GM23338 (cell line): ENCODE measurements at regions not wholly inside any gene's neighbourhood (a gene's known extent, or its start where the extent isn't known, plus 50 kb on each side); places are given as distances from the start of the nearest gene placed in this dataset.

Source experiments
- ATAC-seq: fragments of 200-7000 bp; cut with Tn5 transposase; 3 replicates; pipeline ENCODE4 v1.9.1; 2020
- DNase-seq: peaks from one replicate; pipeline ENCODE4 v3.0.0-alpha.2; 2015; ENCODE audit warnings: low spot score
- H2AFZ ChIP-seq: fragments of 200-600 bp; sonication (generic); 2 replicates; pipeline ENCODE4 v1.8.0; 2016; ENCODE audit warnings: antibody characterized with exemption, mild to moderate bottlenecking, moderate library complexity
- H3F3A ChIP-seq: fragments of 200-600 bp; sonication (generic); replicated peaks from 2 replicates; pipeline ENCODE4 v1.8.0; 2017; ENCODE audit warnings: antibody characterized with exemption, mixed run types, low read depth
- H3K27ac ChIP-seq: fragments of 200-600 bp; sonication (generic); 2 replicates; pipeline ENCODE4 v1.6.1; 2016; ENCODE audit warnings: low read depth
- H3K27me3 ChIP-seq: fragments of 200-600 bp; sonication (generic); 2 replicates; pipeline ENCODE4 v1.8.0; 2016; ENCODE audit warnings: mild to moderate bottlenecking, mixed run types, moderate library complexity; ENCODE audit not compliant: insufficient read depth
- H3K36me3 ChIP-seq: fragments of 200-600 bp; sonication (generic); 2 replicates; pipeline ENCODE4 v1.8.0; 2016; ENCODE audit warnings: mild to moderate bottlenecking; ENCODE audit not compliant: insufficient read depth
- H3K4me1 ChIP-seq: fragments of 200-600 bp; sonication (generic); 2 replicates; pipeline ENCODE4 v1.8.0; 2016; ENCODE audit warnings: mild to moderate bottlenecking, moderate library complexity; ENCODE audit not compliant: insufficient read depth
- H3K4me2 ChIP-seq: fragments of 200-600 bp; sonication (generic); 2 replicates; pipeline ENCODE4 v1.7.1; 2017; ENCODE audit warnings: mixed run types
- H3K4me3 ChIP-seq: fragments of 200-600 bp; sonication (generic); 2 replicates; pipeline ENCODE4 v1.6.1; 2016; ENCODE audit warnings: mixed run types
- H3K79me2 ChIP-seq: fragments of 200-600 bp; sonication (generic); replicated peaks from 2 replicates; pipeline ENCODE4 v1.8.0; 2017; ENCODE audit warnings: mild to moderate bottlenecking; ENCODE audit not compliant: insufficient read depth
- H3K9me2 ChIP-seq: fragments of 200-600 bp; sonication (generic); 2 replicates; pipeline ENCODE4 v1.8.0; 2017; ENCODE audit not compliant: insufficient read depth
- H4K20me1 ChIP-seq: fragments of 200-600 bp; sonication (generic); replicated peaks from 2 replicates; pipeline ENCODE4 v1.8.0; 2017; ENCODE audit warnings: mild to moderate bottlenecking; ENCODE audit not compliant: insufficient read depth
- H3K27ac Mint-ChIP-seq: 2 replicates; pipeline ENCODE4 v1.8.0; 2020; ENCODE audit warnings: inconsistent platforms, mild to moderate bottlenecking, moderate library complexity, mixed read lengths
- H3K27me3 Mint-ChIP-seq: 3 replicates; pipeline ENCODE4 v1.8.0; 2022; ENCODE audit warnings: low read depth, mild to moderate bottlenecking, moderate library complexity, mixed read lengths, inconsistent platforms; ENCODE audit not compliant: insufficient read depth, poor library complexity
- H3K36me3 Mint-ChIP-seq: 3 replicates; pipeline ENCODE4 v1.8.0; 2021; ENCODE audit warnings: low read depth, mild to moderate bottlenecking, inconsistent platforms, moderate library complexity, mixed read lengths
- H3K4me1 Mint-ChIP-seq: 3 replicates; pipeline ENCODE4 v1.8.0; 2020; ENCODE audit warnings: mild to moderate bottlenecking, inconsistent platforms, mixed read lengths
- H3K4me3 Mint-ChIP-seq: 3 replicates; pipeline ENCODE4 v1.8.0; 2021; ENCODE audit warnings: moderate library complexity, mild to moderate bottlenecking, inconsistent platforms, mixed read lengths
- H3K9me3 Mint-ChIP-seq: 3 replicates; pipeline ENCODE4 v1.8.0; 2020; ENCODE audit warnings: moderate library complexity, mild to moderate bottlenecking, inconsistent platforms, mixed read lengths
- ETS1 ChIP-seq: IDR thresholded peaks from 2 replicates; pipeline ENCODE4 v1.6.1; 2016; ENCODE audit warnings: antibody characterized with exemption
- EZH2 ChIP-seq: fragments of 200-600 bp; sonication (generic); IDR thresholded peaks from one replicate; pipeline ENCODE4 v1.8.0; 2017; ENCODE audit warnings: antibody characterized with exemption, mild to moderate bottlenecking, low read depth; ENCODE audit not compliant: unreplicated experiment
- EZH2phosphoT487 ChIP-seq: fragments of 200-600 bp; sonication (generic); IDR thresholded peaks from one replicate; pipeline ENCODE4 v1.8.1; 2018; ENCODE audit warnings: antibody characterized with exemption; ENCODE audit not compliant: unreplicated experiment
- JUNB ChIP-seq: IDR thresholded peaks from one replicate; pipeline ENCODE4 v1.6.1; 2016; ENCODE audit warnings: antibody characterized with exemption; ENCODE audit not compliant: unreplicated experiment
- POLR2AphosphoS5 ChIP-seq: IDR thresholded peaks from 2 replicates; pipeline ENCODE4 v1.6.1; 2016; ENCODE audit warnings: antibody characterized with exemption, low read depth
- REST ChIP-seq: IDR thresholded peaks from one replicate; pipeline ENCODE4 v1.6.1; 2018; ENCODE audit warnings: antibody characterized with exemption; ENCODE audit not compliant: unreplicated experiment
- STAT1 ChIP-seq: IDR thresholded peaks from one replicate; pipeline ENCODE4 v1.6.1; 2016; ENCODE audit warnings: antibody characterized with exemption; ENCODE audit not compliant: unreplicated experiment
- ZNF114 ChIP-seq: fragments of 250-450 bp; sonication (Bioruptor Pico); IDR thresholded peaks from 2 replicates; pipeline ENCODE4 v1.5.0; 2020; ENCODE audit warnings: mild to moderate bottlenecking, moderate library complexity
- ZNF462 ChIP-seq: fragments of 250-450 bp; sonication (Bioruptor Pico); IDR thresholded peaks from 2 replicates; pipeline ENCODE4 v1.5.0; 2020; ENCODE audit warnings: mild to moderate bottlenecking, moderate library complexity

- no peak for TF ChIP-seq EZH2
- no peak for TF ChIP-seq POLR2AphosphoS5
- ATAC-seq (no peak), DNase-seq (no peak)
- Histone ChIP-seq H4K20me1 (no peaks in the 10 kb centered on the region), H3K4me2 (no peak overlapping the region), H3K4me1 (0 out of 2 replicates have a peak, but pooled peaks cover 5% of the 10 kb centered on the region), H2AFZ (no peak overlapping the region), H3K9me2 (no peaks in the 10 kb centered on the region), H3K27me3 (no peaks in the 10 kb centered on the region), H3K36me3 (no peaks in the 10 kb centered on the region), H3K4me3 (no peak overlapping the region), H3F3A (no peaks in the 10 kb centered on the region), H3K27ac (no peak overlapping the region), H3K79me2 (no peaks in the 10 kb centered on the region)
- H3K4me1 Mint-ChIP-seq: peaks cover 13% of the 10 kb centered on the region
- no peak overlapping the region for H3K4me3 Mint-ChIP-seq
- no peaks in the 10 kb centered on the region for H3K36me3 Mint-ChIP-seq
- H3K27me3 Mint-ChIP-seq: no peaks in the 10 kb centered on the region
- no peaks in the 10 kb centered on the region; the same call in 2 of the 3 replicates for H3K9me3 Mint-ChIP-seq
- no peak overlapping the region for H3K27ac Mint-ChIP-seq
These were observed 65.9 kb upstream of the TANC2 start for GRCh38 chr17:62900096-62900495.

GRCh38 chr17:62899361-62899760 is 66.7 kb upstream of the TANC2 start:
- Histone ChIP-seq H3K9me2 (no peaks in the 10 kb centered on the region), H3K4me2 (no peak overlapping the region), H3K4me3 (no peak overlapping the region), H3K27ac (no peak overlapping the region), H3K79me2 (no peaks in the 10 kb centered on the region), H2AFZ (no peak overlapping the region), H3K27me3 (no peaks in the 10 kb centered on the region), H4K20me1 (no peaks in the 10 kb centered on the region), H3K36me3 (no peaks in the 10 kb centered on the region), H3K4me1 (0 out of 2 replicates have a peak, but pooled peaks cover 5% of the 10 kb centered on the region), H3F3A (no peaks in the 10 kb centered on the region)
- H3K27me3 Mint-ChIP-seq: no peaks in the 10 kb centered on the region
- DNase-seq: no peak
- ATAC-seq: no peak
- H3K9me3 Mint-ChIP-seq: no peaks in the 10 kb centered on the region; the same call in 2 of the 3 replicates
- no peak overlapping the region for H3K27ac Mint-ChIP-seq
- H3K36me3 Mint-ChIP-seq: no peaks in the 10 kb centered on the region
- no peak overlapping the region for H3K4me3 Mint-ChIP-seq
- peaks cover 13% of the 10 kb centered on the region for H3K4me1 Mint-ChIP-seq
- TF ChIP-seq EZH2phosphoT487 (no peak), EZH2 (no peak), REST (no peak), JUNB (no peak), ZNF114 (CRISPR knock-in tag) (no peak), ETS1 (no peak), POLR2AphosphoS5 (no peak), STAT1 (no peak), ZNF462 (CRISPR knock-in tag) (no peak)
